ENCODE measurements at regions not wholly inside any gene's neighbourhood (a gene's known extent, or its start where the extent isn't known, plus 50 kb on each side); places are given as distances from the start of the nearest gene placed in this dataset.

GRCh38 chr12:89126712-89127111 is 225.6 kb downstream of the DUSP6 start:
- Histone ChIP-seq H3K27me3 (replicated peaks; ENCODE audit: control insufficient read depth, insufficient read depth, low read length) (no peaks in the 10 kb centered on the region), H3K4me3 (replicated peaks; ENCODE audit: low read depth, low read length) (no peak overlapping the region), H3K36me3 (ENCODE audit: control insufficient read depth, insufficient read depth, low read length) (no peaks in the 10 kb centered on the region)
- TF ChIP-seq CTCF (IDR thresholded peaks at IDR 0.05; ENCODE audit: insufficient read depth, low read length, poor library complexity, severe bottlenecking) = no peak
- no peak for DNase-seq (ENCODE audit: extremely low read depth, insufficient read length)

GRCh38 chr12:89122852-89123251 is 229.4 kb downstream of the DUSP6 start:
- no peaks in the 10 kb centered on the region for H3K36me3 ChIP-seq (ENCODE audit: control insufficient read depth, insufficient read depth, low read length)
- H3K4me3 ChIP-seq (replicated peaks; ENCODE audit: low read depth, low read length) = no peak overlapping the region
- TF ChIP-seq CTCF (IDR thresholded peaks at IDR 0.05; ENCODE audit: insufficient read depth, low read length, poor library complexity, severe bottlenecking) = no peak
- no peak for DNase-seq (ENCODE audit: extremely low read depth, insufficient read length)
- no peaks in the 10 kb centered on the region for H3K27me3 ChIP-seq (replicated peaks; ENCODE audit: control insufficient read depth, insufficient read depth, low read length)

- Histone ChIP-seq H3K27me3 (replicated peaks; ENCODE audit: control insufficient read depth, insufficient read depth, low read length) (no peaks in the 10 kb centered on the region), H3K36me3 (ENCODE audit: control insufficient read depth, insufficient read depth, low read length) (no peaks in the 10 kb centered on the region), H3K4me3 (replicated peaks; ENCODE audit: low read depth, low read length) (no peak overlapping the region)
- DNase-seq (ENCODE audit: extremely low read depth, insufficient read length) = no peak
- no peak for TF ChIP-seq CTCF (IDR thresholded peaks at IDR 0.05; ENCODE audit: insufficient read depth, low read length, poor library complexity, severe bottlenecking)
These were observed 234.8 kb downstream of the DUSP6 start for GRCh38 chr12:89117448-89118034.

GRCh38 chr12:89111964-89112363 is 240.3 kb downstream of the DUSP6 start:
- H3K36me3 ChIP-seq (ENCODE audit: control insufficient read depth, insufficient read depth, low read length) = no peaks in the 10 kb centered on the region
- no peak for TF ChIP-seq CTCF (IDR thresholded peaks at IDR 0.05; ENCODE audit: insufficient read depth, low read length, poor library complexity, severe bottlenecking)
- H3K4me3 ChIP-seq (replicated peaks; ENCODE audit: low read depth, low read length) = no peak overlapping the region
- DNase-seq (ENCODE audit: extremely low read depth, insufficient read length) = no peak
- H3K27me3 ChIP-seq (replicated peaks; ENCODE audit: control insufficient read depth, insufficient read depth, low read length) = no peaks in the 10 kb centered on the region

- DNase-seq (ENCODE audit: extremely low read depth, insufficient read length) = no peak
- H3K4me3 ChIP-seq (replicated peaks; ENCODE audit: low read depth, low read length) = no peak overlapping the region
- TF ChIP-seq CTCF (IDR thresholded peaks at IDR 0.05; ENCODE audit: insufficient read depth, low read length, poor library complexity, severe bottlenecking) = no peak
- H3K36me3 ChIP-seq (ENCODE audit: control insufficient read depth, insufficient read depth, low read length) = no peaks in the 10 kb centered on the region
- no peaks in the 10 kb centered on the region for H3K27me3 ChIP-seq (replicated peaks; ENCODE audit: control insufficient read depth, insufficient read depth, low read length)
These were observed 244.0 kb downstream of the DUSP6 start for GRCh38 chr12:89108265-89108664.

GRCh38 chr12:89106950-89107349 is 245.4 kb downstream of the DUSP6 start:
- no peak overlapping the region for H3K4me3 ChIP-seq (replicated peaks; ENCODE audit: low read depth, low read length)
- TF ChIP-seq CTCF (IDR thresholded peaks at IDR 0.05; ENCODE audit: insufficient read depth, low read length, poor library complexity, severe bottlenecking) = no peak
- H3K36me3 ChIP-seq (ENCODE audit: control insufficient read depth, insufficient read depth, low read length) = no peaks in the 10 kb centered on the region
- DNase-seq (ENCODE audit: extremely low read depth, insufficient read length) = no peak
- no peaks in the 10 kb centered on the region for H3K27me3 ChIP-seq (replicated peaks; ENCODE audit: control insufficient read depth, insufficient read depth, low read length)

Data from GM06990 (cell line).